HepG2 (cell line): ENCODE measurements at regions not wholly inside any gene's neighbourhood (a gene's known extent, or its start where the extent isn't known, plus 50 kb on each side); places are given as distances from the start of the nearest gene placed in this dataset.

Experiments
- ATAC-seq: fragments of 200-7000 bp; cut with Tn5 transposase; 3 replicates; pipeline ENCODE4 v1.9.1; 2020; ENCODE audit warnings: mild to moderate bottlenecking, moderate library complexity
- BruUV-seq: library from RNA; stranded (reverse); fragments of 400-500 nt; replicated peaks from 2 replicates; lab custom pipeline; 2021; lab: Mats Ljungman, UMichigan
- CTCF ChIA-PET: fragments of 300-600 bp; formaldehyde crosslinking; extraction: SDS; loops from one replicate; lab custom pipeline; 2021; ENCODE audit warnings: low total read pairs, inconsistent platforms, low intra/inter-chr PET ratio; lab: Yijun Ruan, JAX
- POLR2A ChIA-PET: fragments of 350-600 bp; sonication (Branson Sonifier 250); formaldehyde crosslinking; loops from one replicate; lab custom pipeline; 2020; ENCODE audit warnings: antibody characterized with exemption, inconsistent platforms; lab: Yijun Ruan, JAX
- DNase-seq: peaks from one replicate; pipeline ENCODE4 v3.0.0-alpha.2; 2015; ENCODE audit warnings: low spot score
- FAIRE-seq: peaks from 3 replicates; lab custom pipeline; 2011; peaks lifted over from hg19 to GRCh38; lab: Jason Lieb, UNC
- H2AFZ ChIP-seq: one replicate; pipeline ENCODE4 v1.6.1; 2011; ENCODE audit warnings: low read length, inconsistent platforms
- H3K27ac ChIP-seq: fragments of 300-600 bp; 3 replicates; pipeline ENCODE4 v1.8.0; 2011; ENCODE audit warnings: mixed run types, mild to moderate bottlenecking, mixed read lengths, low read length, inconsistent platforms; ENCODE audit not compliant: insufficient read depth; ENCODE audit errors: extremely low read length
- H3K27me3 ChIP-seq, 2 experiments: fragments of 200-600 bp in 1 of 2; 2 replicates in 1 of 2; 3 replicates in 1 of 2; pipeline versions ENCODE4 v1.6.0 to v1.8.0; 2011; ENCODE audit warnings: low read length in 2 of 2, mild to moderate bottlenecking in 2 of 2, moderate library complexity in 2 of 2, inconsistent platforms in 1 of 2; ENCODE audit not compliant: insufficient read depth in 2 of 2, control insufficient read depth in 1 of 2
- H3K36me3 ChIP-seq, 2 experiments: fragments of 200-600 bp in 1 of 2; replicated peaks in 1 of 2; 2 replicates in 1 of 2; 3 replicates in 1 of 2; pipeline versions ENCODE4 v1.5.1 to v1.8.0; 2011; ENCODE audit warnings: low read length in 2 of 2, inconsistent platforms in 1 of 2; ENCODE audit not compliant: insufficient read depth in 2 of 2, control insufficient read depth in 1 of 2
- H3K4me1 ChIP-seq: 2 replicates; pipeline ENCODE4 v1.5.1; 2012; ENCODE audit warnings: low read length, inconsistent platforms; ENCODE audit not compliant: insufficient read depth
- H3K4me2 ChIP-seq: 2 replicates; pipeline ENCODE4 v1.6.0; 2011; ENCODE audit warnings: low read depth, low read length, inconsistent platforms
- H3K4me3 ChIP-seq, 3 experiments: fragments of 200-600 bp in 1 of 3; sonication (generic), shearing (Covaris generic) in 1 of 3; replicated peaks in 1 of 3; 2 replicates each; pipeline ENCODE4 v1.5.1; 2011 to 2016; ENCODE audit warnings: low read length in 3 of 3, inconsistent platforms in 2 of 3, low read depth in 2 of 3, mild to moderate bottlenecking in 2 of 3, control low read depth in 1 of 3, mixed read lengths in 1 of 3; ENCODE audit not compliant: insufficient read depth in 1 of 3
- H3K79me2 ChIP-seq: one replicate; pipeline ENCODE4 v1.6.1; 2011; ENCODE audit warnings: low read length, inconsistent platforms; ENCODE audit not compliant: insufficient read depth
- H3K9ac ChIP-seq: 2 replicates; pipeline ENCODE4 v1.6.0; 2011; ENCODE audit warnings: mild to moderate bottlenecking, low read depth, low read length, inconsistent platforms; ENCODE audit not compliant: insufficient read depth
- H3K9me3 ChIP-seq: 2 replicates; pipeline ENCODE4 v1.5.1; 2012; ENCODE audit warnings: mild to moderate bottlenecking, low read length
- H4K20me1 ChIP-seq: 2 replicates; pipeline ENCODE4 v1.6.0; 2011; ENCODE audit warnings: inconsistent platforms, mild to moderate bottlenecking, low read length, moderate library complexity; ENCODE audit not compliant: insufficient read depth
- BHLHE40 ChIP-seq: IDR thresholded peaks from 2 replicates; pipeline ENCODE4 v1.6.1; 2011; ENCODE audit warnings: low read length, improper control_type of control experiment
- ELF3 ChIP-seq: IDR thresholded peaks from 2 replicates; pipeline ENCODE4 v1.6.1; 2016; ENCODE audit warnings: missing genetic modification reagents, missing compliant biosample characterization
- ISX ChIP-seq: sonication (generic); formaldehyde crosslinking; conservative IDR thresholded peaks from 2 replicates; pipeline ENCODE4 v1.5.0; 2020; ENCODE audit warnings: missing genetic modification reagents
- MBD4 ChIP-seq: IDR thresholded peaks from 2 replicates; pipeline ENCODE4 v1.6.1; 2012; ENCODE audit warnings: low read length, inconsistent platforms, borderline replicate concordance
- MED13 ChIP-seq: sonication (generic); formaldehyde crosslinking; IDR thresholded peaks from 2 replicates; pipeline ENCODE4 v1.5.0; 2020; ENCODE audit warnings: missing genetic modification reagents
- MIER3 ChIP-seq: IDR thresholded peaks from 2 replicates; pipeline ENCODE4 v1.6.1; 2016; ENCODE audit warnings: missing compliant biosample characterization, borderline replicate concordance
- NBN ChIP-seq: fragments of 450-650 bp; conservative IDR thresholded peaks from 2 replicates; pipeline ENCODE4 v1.6.1; 2017
- SOX13 ChIP-seq, 3 experiments: fragments of 450-650 bp in 1 of 3; sonication (generic) in 1 of 3; formaldehyde crosslinking in 1 of 3; IDR thresholded peaks in 2 of 3; conservative IDR thresholded peaks in 1 of 3; 2 replicates each; pipeline versions ENCODE4 v1.5.0 to v1.6.1; 2016 to 2020; ENCODE audit warnings: antibody characterized with exemption in 1 of 3, mild to moderate bottlenecking in 1 of 3, missing compliant biosample characterization in 1 of 3, missing genetic modification reagents in 1 of 3, moderate library complexity in 1 of 3
- ZNF136 ChIP-seq: sonication (generic); formaldehyde crosslinking; IDR thresholded peaks from 2 replicates; pipeline ENCODE4 v1.8.1; 2022; ENCODE audit warnings: low read depth, mild to moderate bottlenecking, moderate library complexity, missing genetic modification reagents
- ZNF317 ChIP-seq: sonication (generic); formaldehyde crosslinking; IDR thresholded peaks from 2 replicates; pipeline ENCODE4 v1.5.0; 2020; ENCODE audit warnings: mild to moderate bottlenecking, missing genetic modification reagents
- WGBS: methylation state at CpG from one replicate; pipeline ENCODE4 v1.1.6; 2017; ENCODE audit warnings: low lambda C conversion rate; 5-methylcytosine and 5-hydroxymethylcytosine counted together
- in situ Hi-C: cut with HindIII; loops from 2 replicates; pipeline ENCODE4 v1.10.0; 2017; ENCODE audit warnings: low pct_unique_long_range_greater_than_20kb; ENCODE audit not compliant: extremely low pct_ligation_motif_present
- intact Hi-C: fragments of 100-400 bp; cut with micrococcal nuclease; formaldehyde crosslinking; loops from one replicate; pipeline ENCODE4 v1.10.0; 2022; ENCODE audit not compliant: unreplicated experiment
- TF ChIP-seq, protein P1 (sequence below): sonication (generic); formaldehyde crosslinking; conservative IDR thresholded peaks from 2 replicates; pipeline ENCODE4 v1.4.0; 2020; ENCODE audit warnings: missing genetic modification reagents
- TF ChIP-seq, protein P2 (sequence below): sonication (generic); formaldehyde crosslinking; IDR thresholded peaks from 2 replicates; pipeline ENCODE4 v1.4.0; 2020; ENCODE audit warnings: missing genetic modification reagents, mild to moderate bottlenecking, borderline replicate concordance
- TF ChIP-seq, protein P3 (sequence below): sonication (generic); formaldehyde crosslinking; IDR thresholded peaks from 2 replicates; pipeline ENCODE4 v1.4.0; 2020; ENCODE audit warnings: missing genetic modification reagents
- TF ChIP-seq, protein P4 (sequence below): sonication (generic); formaldehyde crosslinking; IDR thresholded peaks from 2 replicates; pipeline ENCODE4 v1.4.0; 2020; ENCODE audit warnings: mild to moderate bottlenecking, missing genetic modification reagents

DNA sequence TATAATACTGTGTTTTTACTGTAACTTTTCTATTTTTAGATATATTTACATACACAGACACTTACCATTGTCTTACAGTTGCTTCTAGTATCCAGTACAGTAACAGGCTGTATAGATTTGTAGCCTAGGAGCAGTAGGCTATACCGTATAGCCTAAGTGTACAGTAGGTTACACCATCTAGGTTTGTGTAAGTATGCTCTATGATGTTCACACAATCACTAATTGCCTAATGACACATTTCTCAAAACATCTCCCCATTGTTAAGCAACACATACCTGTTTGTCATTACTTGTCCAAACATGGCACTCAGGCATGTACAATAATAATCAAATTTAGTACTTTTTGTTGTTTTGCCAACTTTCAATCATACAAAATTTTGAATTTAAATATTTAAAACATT is 757.3 kb downstream of the DOK5 start:
- H3K4me3 ChIP-seq = no peak overlapping the region
- no peaks in the 10 kb centered on the region for H4K20me1 ChIP-seq
- WGBS = 6% methylated on average over 1 of the region's 1 CpG

More for the DNA sequence above, 757.3 kb downstream of the DOK5 start:
- no peak overlapping the region for H2AFZ ChIP-seq
- no peaks in the 10 kb centered on the region for H3K79me2 ChIP-seq
- H3K4me1 ChIP-seq = no peaks in the 10 kb centered on the region
- ATAC-seq (no peak), FAIRE-seq (no peak), DNase-seq (no peak)
- no TSS peak for BruUV-seq
- ChIA-PET POLR2A (no interaction called here), CTCF (no interaction called here)
- in situ Hi-C loops = no loop called here
- H3K9ac ChIP-seq = no peak overlapping the region
- H3K4me2 ChIP-seq = no peak overlapping the region
- peaks cover 92% of the 10 kb centered on the region for H3K9me3 ChIP-seq
- H3K27ac ChIP-seq = no peak overlapping the region
- H3K36me3 ChIP-seq = no peaks in the 10 kb centered on the region
- intact Hi-C loops = no loop called here
- no peaks in the 10 kb centered on the region for H3K27me3 ChIP-seq
- no peak for TF ChIP-seq ZNF317 (CRISPR knock-in tag)
- no peak for TF ChIP-seq SOX13 (IDR thresholded peaks at IDR 0.05)
- TF ChIP-seq SOX13 (CRISPR knock-in tag; conservative IDR thresholded peaks at IDR 0.05 in 1 of 2, IDR thresholded peaks at IDR 0.05 in 1 of 2) = no peak
- TF ChIP-seq NBN = no peak
- TF ChIP-seq, protein P1, sequence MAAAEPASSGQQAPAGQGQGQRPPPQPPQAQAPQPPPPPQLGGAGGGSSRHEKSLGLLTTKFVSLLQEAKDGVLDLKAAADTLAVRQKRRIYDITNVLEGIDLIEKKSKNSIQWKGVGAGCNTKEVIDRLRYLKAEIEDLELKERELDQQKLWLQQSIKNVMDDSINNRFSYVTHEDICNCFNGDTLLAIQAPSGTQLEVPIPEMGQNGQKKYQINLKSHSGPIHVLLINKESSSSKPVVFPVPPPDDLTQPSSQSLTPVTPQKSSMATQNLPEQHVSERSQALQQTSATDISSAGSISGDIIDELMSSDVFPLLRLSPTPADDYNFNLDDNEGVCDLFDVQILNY (CRISPR knock-in tag) = no peak
- TF ChIP-seq, protein P2, sequence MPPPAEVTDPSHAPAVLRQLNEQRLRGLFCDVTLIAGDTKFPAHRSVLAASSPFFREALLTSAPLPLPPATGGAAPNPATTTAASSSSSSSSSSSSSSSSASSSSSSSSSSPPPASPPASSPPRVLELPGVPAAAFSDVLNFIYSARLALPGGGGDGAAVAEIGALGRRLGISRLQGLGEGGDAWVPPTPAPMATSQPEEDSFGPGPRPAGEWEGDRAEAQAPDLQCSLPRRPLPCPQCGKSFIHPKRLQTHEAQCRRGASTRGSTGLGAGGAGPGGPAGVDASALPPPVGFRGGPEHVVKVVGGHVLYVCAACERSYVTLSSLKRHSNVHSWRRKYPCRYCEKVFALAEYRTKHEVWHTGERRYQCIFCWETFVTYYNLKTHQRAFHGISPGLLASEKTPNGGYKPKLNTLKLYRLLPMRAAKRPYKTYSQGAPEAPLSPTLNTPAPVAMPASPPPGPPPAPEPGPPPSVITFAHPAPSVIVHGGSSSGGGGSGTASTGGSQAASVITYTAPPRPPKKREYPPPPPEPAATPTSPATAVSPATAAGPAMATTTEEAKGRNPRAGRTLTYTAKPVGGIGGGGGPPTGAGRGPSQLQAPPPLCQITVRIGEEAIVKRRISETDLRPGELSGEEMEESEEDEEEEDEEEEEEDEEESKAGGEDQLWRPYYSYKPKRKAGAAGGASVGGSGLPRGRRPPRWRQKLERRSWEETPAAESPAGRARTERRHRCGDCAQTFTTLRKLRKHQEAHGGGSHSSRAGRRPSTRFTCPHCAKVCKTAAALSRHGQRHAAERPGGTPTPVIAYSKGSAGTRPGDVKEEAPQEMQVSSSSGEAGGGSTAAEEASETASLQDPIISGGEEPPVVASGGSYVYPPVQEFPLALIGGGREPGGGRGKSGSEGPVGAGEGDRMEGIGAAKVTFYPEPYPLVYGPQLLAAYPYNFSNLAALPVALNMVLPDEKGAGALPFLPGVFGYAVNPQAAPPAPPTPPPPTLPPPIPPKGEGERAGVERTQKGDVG (CRISPR knock-in tag) = no peak
- TF ChIP-seq ZNF136 = no peak
- TF ChIP-seq, protein P3, sequence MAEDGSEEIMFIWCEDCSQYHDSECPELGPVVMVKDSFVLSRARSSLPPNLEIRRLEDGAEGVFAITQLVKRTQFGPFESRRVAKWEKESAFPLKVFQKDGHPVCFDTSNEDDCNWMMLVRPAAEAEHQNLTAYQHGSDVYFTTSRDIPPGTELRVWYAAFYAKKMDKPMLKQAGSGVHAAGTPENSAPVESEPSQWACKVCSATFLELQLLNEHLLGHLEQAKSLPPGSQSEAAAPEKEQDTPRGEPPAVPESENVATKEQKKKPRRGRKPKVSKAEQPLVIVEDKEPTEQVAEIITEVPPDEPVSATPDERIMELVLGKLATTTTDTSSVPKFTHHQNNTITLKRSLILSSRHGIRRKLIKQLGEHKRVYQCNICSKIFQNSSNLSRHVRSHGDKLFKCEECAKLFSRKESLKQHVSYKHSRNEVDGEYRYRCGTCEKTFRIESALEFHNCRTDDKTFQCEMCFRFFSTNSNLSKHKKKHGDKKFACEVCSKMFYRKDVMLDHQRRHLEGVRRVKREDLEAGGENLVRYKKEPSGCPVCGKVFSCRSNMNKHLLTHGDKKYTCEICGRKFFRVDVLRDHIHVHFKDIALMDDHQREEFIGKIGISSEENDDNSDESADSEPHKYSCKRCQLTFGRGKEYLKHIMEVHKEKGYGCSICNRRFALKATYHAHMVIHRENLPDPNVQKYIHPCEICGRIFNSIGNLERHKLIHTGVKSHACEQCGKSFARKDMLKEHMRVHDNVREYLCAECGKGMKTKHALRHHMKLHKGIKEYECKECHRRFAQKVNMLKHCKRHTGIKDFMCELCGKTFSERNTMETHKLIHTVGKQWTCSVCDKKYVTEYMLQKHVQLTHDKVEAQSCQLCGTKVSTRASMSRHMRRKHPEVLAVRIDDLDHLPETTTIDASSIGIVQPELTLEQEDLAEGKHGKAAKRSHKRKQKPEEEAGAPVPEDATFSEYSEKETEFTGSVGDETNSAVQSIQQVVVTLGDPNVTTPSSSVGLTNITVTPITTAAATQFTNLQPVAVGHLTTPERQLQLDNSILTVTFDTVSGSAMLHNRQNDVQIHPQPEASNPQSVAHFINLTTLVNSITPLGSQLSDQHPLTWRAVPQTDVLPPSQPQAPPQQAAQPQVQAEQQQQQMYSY (CRISPR knock-in tag) = no peak
- no peak for TF ChIP-seq ELF3 (CRISPR knock-in tag)
- TF ChIP-seq MBD4 = no peak
- TF ChIP-seq MED13 (CRISPR knock-in tag) = no peak
- no peak for TF ChIP-seq BHLHE40
- TF ChIP-seq, protein P4, sequence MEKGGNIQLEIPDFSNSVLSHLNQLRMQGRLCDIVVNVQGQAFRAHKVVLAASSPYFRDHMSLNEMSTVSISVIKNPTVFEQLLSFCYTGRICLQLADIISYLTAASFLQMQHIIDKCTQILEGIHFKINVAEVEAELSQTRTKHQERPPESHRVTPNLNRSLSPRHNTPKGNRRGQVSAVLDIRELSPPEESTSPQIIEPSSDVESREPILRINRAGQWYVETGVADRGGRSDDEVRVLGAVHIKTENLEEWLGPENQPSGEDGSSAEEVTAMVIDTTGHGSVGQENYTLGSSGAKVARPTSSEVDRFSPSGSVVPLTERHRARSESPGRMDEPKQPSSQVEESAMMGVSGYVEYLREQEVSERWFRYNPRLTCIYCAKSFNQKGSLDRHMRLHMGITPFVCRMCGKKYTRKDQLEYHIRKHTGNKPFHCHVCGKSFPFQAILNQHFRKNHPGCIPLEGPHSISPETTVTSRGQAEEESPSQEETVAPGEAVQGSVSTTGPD (CRISPR knock-in tag) = no peak
- TF ChIP-seq ISX (CRISPR knock-in tag) = no peak
- no peak for TF ChIP-seq MIER3
